IMR-90 (cell line): ENCODE measurements at regions not wholly inside any gene's neighbourhood (a gene's known extent, or its start where the extent isn't known, plus 50 kb on each side); places are given as distances from the start of the nearest gene placed in this dataset.

ENCODE experiments used
- ATAC-seq: fragments of 200-7000 bp; cut with Tn5 transposase; 2 replicates; pipeline ENCODE4 v1.9.1; 2020; ENCODE audit warnings: low read depth, mild to moderate bottlenecking, moderate library complexity
- BruUV-seq: library from RNA; stranded (reverse); fragments of 400-500 nt; replicated peaks from 2 replicates; lab custom pipeline; 2021; lab: Mats Ljungman, UMichigan
- CTCF ChIA-PET: fragments of 300-600 bp; formaldehyde crosslinking; extraction: SDS; loops from one replicate; lab custom pipeline; 2021; ENCODE audit warnings: antibody characterized with exemption; lab: Yijun Ruan, JAX
- POLR2A ChIA-PET: fragments of 300-600 bp; sonication (Branson Sonifier 250); formaldehyde crosslinking; loops from one replicate; lab custom pipeline; 2022; ENCODE audit warnings: antibody characterized with exemption; ENCODE audit not compliant: unreplicated experiment; lab: Charles Lee
- DNase-seq: peaks from one replicate; pipeline ENCODE4 v3.0.0; 2013
- H2AFZ ChIP-seq: replicated peaks from 2 replicates; pipeline ENCODE3; 2013; ENCODE audit warnings: low read length, mild to moderate bottlenecking; ENCODE audit not compliant: poor library complexity
- H2AK5ac ChIP-seq: 2 replicates; pipeline ENCODE4 v1.6.1; 2013; ENCODE audit warnings: low read depth, low read length, inconsistent platforms
- H2AK9ac ChIP-seq: replicated peaks from 2 replicates; pipeline ENCODE3; 2013; ENCODE audit warnings: mild to moderate bottlenecking, low read depth, low read length, moderate library complexity; ENCODE audit not compliant: poor library complexity
- H2BK120ac ChIP-seq: 2 replicates; pipeline ENCODE4 v1.6.1; 2013; ENCODE audit warnings: low read depth, low read length, inconsistent platforms
- H2BK15ac ChIP-seq: 3 replicates; pipeline ENCODE4 v1.6.1; 2013; ENCODE audit warnings: low read depth, low read length, inconsistent platforms
- H2BK20ac ChIP-seq: 2 replicates; pipeline ENCODE4 v1.6.1; 2013; ENCODE audit warnings: low read depth, mild to moderate bottlenecking, inconsistent platforms, low read length, moderate library complexity
- H2BK5ac ChIP-seq: 2 replicates; pipeline ENCODE4 v1.6.1; 2013; ENCODE audit warnings: mild to moderate bottlenecking, low read depth, low read length, inconsistent platforms; ENCODE audit not compliant: poor library complexity, severe bottlenecking
- H3K14ac ChIP-seq: replicated peaks from 2 replicates; pipeline ENCODE4 v1.6.1; 2013; ENCODE audit warnings: low read depth, low read length, inconsistent platforms
- H3K18ac ChIP-seq: 2 replicates; pipeline ENCODE4 v1.6.1; 2013; ENCODE audit warnings: low read depth, low read length, control low read depth
- H3K23ac ChIP-seq: 2 replicates; pipeline ENCODE4 v1.6.1; 2013; ENCODE audit warnings: low read depth, low read length, inconsistent platforms
- H3K27ac ChIP-seq: 2 replicates; pipeline ENCODE4 v1.5.1; 2013; ENCODE audit warnings: mild to moderate bottlenecking, control low read depth, low read length; ENCODE audit not compliant: insufficient read depth
- H3K27me3 ChIP-seq: 2 replicates; pipeline ENCODE4 v1.6.1; 2013; ENCODE audit warnings: low read length; ENCODE audit not compliant: control insufficient read depth, insufficient read depth
- H3K36me3 ChIP-seq: 2 replicates; pipeline ENCODE4 v1.6.1; 2013; ENCODE audit warnings: low read length, mixed read lengths; ENCODE audit not compliant: control insufficient read depth, insufficient read depth
- H3K4ac ChIP-seq: 2 replicates; pipeline ENCODE4 v1.6.1; 2013; ENCODE audit warnings: low read depth, low read length, inconsistent platforms
- H3K4me1 ChIP-seq: 2 replicates; pipeline ENCODE4 v1.6.1; 2013; ENCODE audit warnings: low read length, mixed read lengths; ENCODE audit not compliant: control insufficient read depth, insufficient read depth
- H3K4me2 ChIP-seq: 2 replicates; pipeline ENCODE4 v1.6.1; 2013; ENCODE audit warnings: low read depth, mild to moderate bottlenecking, control low read depth, low read length, moderate library complexity
- H3K4me3 ChIP-seq: 2 replicates; pipeline ENCODE4 v1.5.1; 2013; ENCODE audit warnings: low read depth, mild to moderate bottlenecking, control low read depth, low read length, moderate library complexity; ENCODE audit not compliant: insufficient read depth
- H3K56ac ChIP-seq: 2 replicates; pipeline ENCODE4 v1.6.1; 2013; ENCODE audit warnings: low read length, inconsistent platforms; ENCODE audit not compliant: insufficient read depth; ENCODE audit errors: extremely low read depth
- H3K79me1 ChIP-seq, 2 experiments: 2 replicates each; pipeline ENCODE4 v1.6.1; 2013; ENCODE audit warnings: low read length in 2 of 2, inconsistent platforms in 1 of 2, low read depth in 1 of 2
- H3K9ac ChIP-seq: 2 replicates; pipeline ENCODE4 v1.6.1; 2013; ENCODE audit warnings: low read depth, low read length, control low read depth
- H3K9me1 ChIP-seq: 2 replicates; pipeline ENCODE4 v1.6.1; 2013; ENCODE audit warnings: low read length, inconsistent platforms; ENCODE audit not compliant: insufficient read depth
- H3K9me3 ChIP-seq: 2 replicates; pipeline ENCODE4 v1.6.1; 2013; ENCODE audit warnings: low read length; ENCODE audit not compliant: control insufficient read depth, insufficient read depth
- H4K20me1 ChIP-seq: 2 replicates; pipeline ENCODE4 v1.6.1; 2013; ENCODE audit warnings: low read length, inconsistent platforms; ENCODE audit not compliant: insufficient read depth
- H4K5ac ChIP-seq: 2 replicates; pipeline ENCODE4 v1.6.1; 2013; ENCODE audit warnings: mild to moderate bottlenecking, low read depth, low read length, control low read depth
- H4K8ac ChIP-seq, 2 experiments: 2 replicates each; pipeline ENCODE4 v1.6.1; 2013; ENCODE audit warnings: low read depth in 2 of 2, low read length in 2 of 2, control low read depth in 1 of 2, inconsistent platforms in 1 of 2
- H4K91ac ChIP-seq: 2 replicates; pipeline ENCODE4 v1.6.1; 2013; ENCODE audit warnings: low read depth, low read length, inconsistent platforms; ENCODE audit not compliant: insufficient read depth
- MXI1 ChIP-seq: IDR thresholded peaks from 2 replicates; pipeline ENCODE4 v1.6.1; 2012; ENCODE audit warnings: low read depth, mild to moderate bottlenecking, low read length, moderate library complexity, borderline replicate concordance
- RAD21 ChIP-seq: IDR thresholded peaks from 2 replicates; pipeline ENCODE4 v1.6.1; 2012; ENCODE audit warnings: low read length, improper control_type of control experiment
- dilution Hi-C: fragments of 300-500 bp; cut with HindIII; formaldehyde crosslinking; loops from one replicate; pipeline ENCODE4 v1.14.3; 2018; ENCODE audit warnings: low sequenced_read_pairs; ENCODE audit not compliant: unreplicated experiment
- in situ Hi-C: fragments of 300-500 bp; cut with MboI; formaldehyde crosslinking; loops from 3 replicates; pipeline ENCODE4 v1.14.3; 2019; ENCODE audit warnings: low sequenced_read_pairs, inconsistent platforms, mixed read lengths
- intact Hi-C: fragments of 100-400 bp; cut with micrococcal nuclease; formaldehyde crosslinking; loops from 2 replicates; pipeline ENCODE4 v1.10.0; 2022

DNA sequence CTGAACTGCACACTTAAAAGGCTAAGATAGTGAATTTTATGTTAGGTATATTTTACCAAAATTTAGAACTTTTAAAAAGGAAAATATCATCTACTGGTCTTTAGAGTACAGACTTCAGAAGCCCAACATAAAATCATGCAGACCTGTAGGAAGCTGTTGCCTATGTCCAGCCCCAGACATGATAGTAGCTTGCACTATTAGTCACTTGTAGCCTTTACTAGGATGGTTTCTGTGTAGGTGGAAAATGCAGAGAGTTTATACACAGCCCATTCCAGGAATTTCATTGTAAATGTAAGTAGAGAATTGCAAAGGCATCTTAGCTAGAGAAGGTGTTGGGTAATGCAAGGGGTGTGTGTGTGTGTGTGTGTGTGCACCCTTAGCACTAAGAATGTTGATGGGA is 640.2 kb downstream of the RNF144A start:
- POLR2A ChIA-PET: no interaction called here
- H2AK5ac ChIP-seq: no peak overlapping the region
- no peaks in the 10 kb centered on the region for H3K36me3 ChIP-seq
- H4K5ac ChIP-seq: no peak overlapping the region
- BruUV-seq: no TSS peak
- no peak overlapping the region for H3K56ac ChIP-seq
- no peak overlapping the region for H2BK120ac ChIP-seq
- no peak overlapping the region for H2BK5ac ChIP-seq
- in situ Hi-C loops: no loop called here
- no peaks in the 10 kb centered on the region for H3K27me3 ChIP-seq
- no peak overlapping the region for H2AK9ac ChIP-seq
- dilution Hi-C loops: no loop called here
- H3K4me3 ChIP-seq: no peak overlapping the region
- ATAC-seq (no peak), DNase-seq (no peak)
- no peak overlapping the region for H2AFZ ChIP-seq
- no peak overlapping the region for H3K18ac ChIP-seq
- H2BK15ac ChIP-seq: no peak overlapping the region
- no peak overlapping the region for H3K4ac ChIP-seq
- no peak overlapping the region for H3K23ac ChIP-seq
- H2BK20ac ChIP-seq: no peak overlapping the region
- 0 out of 2 replicates have a peak, but pooled peaks cover 2% of the 10 kb centered on the region for H3K9me3 ChIP-seq
- no peak overlapping the region for H4K91ac ChIP-seq
- intact Hi-C loops: no loop called here
- no peaks in the 10 kb centered on the region for H3K9me1 ChIP-seq
- H3K4me1 ChIP-seq: no peaks in the 10 kb centered on the region
- H4K20me1 ChIP-seq: no peaks in the 10 kb centered on the region
- H3K79me1 ChIP-seq: no peaks in the 10 kb centered on the region
- H3K9ac ChIP-seq: no peak overlapping the region
- CTCF ChIA-PET: interaction anchor here (0.7 kb wide), 1 partner anchor 11 kb away, joined by 4 read pairs; no protein-coding TSS in a partner anchor
- TF ChIP-seq MXI1: no peak
- no peak for TF ChIP-seq RAD21
- no peak overlapping the region for H4K8ac ChIP-seq
- no peak overlapping the region for H3K14ac ChIP-seq
- no peak overlapping the region for H3K4me2 ChIP-seq
- H3K27ac ChIP-seq: no peak overlapping the region
